ENCODE measurements at regions not wholly inside any gene's neighbourhood (a gene's known extent, or its start where the extent isn't known, plus 50 kb on each side); places are given as distances from the start of the nearest gene placed in this dataset.

- TF ChIP-seq GATA2 (IDR thresholded peaks at IDR 0.05; ENCODE audit: low read depth, low read length): no peak
- TF ChIP-seq GATA3 (IDR thresholded peaks at IDR 0.05; ENCODE audit: low read depth, low read length): no peak
Observed at GRCh38 chr7:52540041-52540440, 495.4 kb upstream of the POM121L12 start.
